ENCODE measurements at regions not wholly inside any gene's neighbourhood (a gene's known extent, or its start where the extent isn't known, plus 50 kb on each side); places are given as distances from the start of the nearest gene placed in this dataset.
A peak's percentile ranks its signal among the peaks of the same experiment; 100 is the strongest.

DNA sequence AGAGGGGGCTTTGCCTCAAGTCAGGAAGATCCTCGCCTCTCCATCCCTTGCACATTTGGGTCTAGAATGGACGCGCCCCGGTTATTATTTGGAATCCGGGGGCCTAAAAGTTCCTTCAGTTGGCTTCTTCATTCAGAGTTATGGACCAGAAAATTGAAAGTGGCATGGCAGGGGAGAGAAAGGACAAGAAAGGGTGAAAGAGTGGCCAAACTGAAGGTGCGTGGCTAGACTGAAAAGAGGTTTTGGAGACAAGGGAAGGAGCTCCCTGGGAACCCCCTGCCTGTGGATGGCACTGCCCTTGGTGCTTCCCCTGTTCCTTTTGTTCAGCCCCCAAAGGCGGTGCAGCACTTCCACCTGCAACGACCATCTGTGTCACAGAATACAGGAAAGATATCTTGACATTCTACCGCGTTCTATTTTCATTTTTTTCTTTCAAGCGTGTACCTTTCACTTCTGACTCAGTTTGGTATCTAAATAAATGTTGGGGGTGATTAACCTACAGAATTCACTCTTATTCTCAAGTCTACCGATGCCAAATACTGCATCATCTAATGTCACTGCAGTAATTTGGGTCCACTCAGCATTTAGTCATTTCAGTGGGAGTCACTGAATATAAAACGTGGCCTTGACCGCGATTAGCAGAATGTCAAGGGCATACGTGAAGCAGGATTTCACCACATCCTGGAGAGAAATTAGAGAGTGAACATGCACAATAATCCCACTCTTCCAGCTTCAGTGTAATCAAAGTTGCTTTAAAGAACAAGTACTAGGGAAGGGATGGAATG is 88.1 kb upstream of the ARHGAP32 start (continued):
- TF ChIP-seq, protein P1, sequence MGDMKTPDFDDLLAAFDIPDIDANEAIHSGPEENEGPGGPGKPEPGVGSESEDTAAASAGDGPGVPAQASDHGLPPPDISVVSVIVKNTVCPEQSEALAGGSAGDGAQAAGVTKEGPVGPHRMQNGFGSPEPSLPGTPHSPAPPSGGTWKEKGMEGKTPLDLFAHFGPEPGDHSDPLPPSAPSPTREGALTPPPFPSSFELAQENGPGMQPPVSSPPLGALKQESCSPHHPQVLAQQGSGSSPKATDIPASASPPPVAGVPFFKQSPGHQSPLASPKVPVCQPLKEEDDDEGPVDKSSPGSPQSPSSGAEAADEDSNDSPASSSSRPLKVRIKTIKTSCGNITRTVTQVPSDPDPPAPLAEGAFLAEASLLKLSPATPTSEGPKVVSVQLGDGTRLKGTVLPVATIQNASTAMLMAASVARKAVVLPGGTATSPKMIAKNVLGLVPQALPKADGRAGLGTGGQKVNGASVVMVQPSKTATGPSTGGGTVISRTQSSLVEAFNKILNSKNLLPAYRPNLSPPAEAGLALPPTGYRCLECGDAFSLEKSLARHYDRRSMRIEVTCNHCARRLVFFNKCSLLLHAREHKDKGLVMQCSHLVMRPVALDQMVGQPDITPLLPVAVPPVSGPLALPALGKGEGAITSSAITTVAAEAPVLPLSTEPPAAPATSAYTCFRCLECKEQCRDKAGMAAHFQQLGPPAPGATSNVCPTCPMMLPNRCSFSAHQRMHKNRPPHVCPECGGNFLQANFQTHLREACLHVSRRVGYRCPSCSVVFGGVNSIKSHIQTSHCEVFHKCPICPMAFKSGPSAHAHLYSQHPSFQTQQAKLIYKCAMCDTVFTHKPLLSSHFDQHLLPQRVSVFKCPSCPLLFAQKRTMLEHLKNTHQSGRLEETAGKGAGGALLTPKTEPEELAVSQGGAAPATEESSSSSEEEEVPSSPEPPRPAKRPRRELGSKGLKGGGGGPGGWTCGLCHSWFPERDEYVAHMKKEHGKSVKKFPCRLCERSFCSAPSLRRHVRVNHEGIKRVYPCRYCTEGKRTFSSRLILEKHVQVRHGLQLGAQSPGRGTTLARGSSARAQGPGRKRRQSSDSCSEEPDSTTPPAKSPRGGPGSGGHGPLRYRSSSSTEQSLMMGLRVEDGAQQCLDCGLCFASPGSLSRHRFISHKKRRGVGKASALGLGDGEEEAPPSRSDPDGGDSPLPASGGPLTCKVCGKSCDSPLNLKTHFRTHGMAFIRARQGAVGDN (CRISPR knock-in tag; IDR thresholded peaks at IDR 0.05) = peak; percentile 6; the same call in 1 of the 2 replicates
- peak; percentile 56 for TF ChIP-seq TBL1XR1 (IDR thresholded peaks at IDR 0.05; ENCODE audit: borderline replicate concordance, low read length, partially characterized antibody)
- TF ChIP-seq, protein P2, sequence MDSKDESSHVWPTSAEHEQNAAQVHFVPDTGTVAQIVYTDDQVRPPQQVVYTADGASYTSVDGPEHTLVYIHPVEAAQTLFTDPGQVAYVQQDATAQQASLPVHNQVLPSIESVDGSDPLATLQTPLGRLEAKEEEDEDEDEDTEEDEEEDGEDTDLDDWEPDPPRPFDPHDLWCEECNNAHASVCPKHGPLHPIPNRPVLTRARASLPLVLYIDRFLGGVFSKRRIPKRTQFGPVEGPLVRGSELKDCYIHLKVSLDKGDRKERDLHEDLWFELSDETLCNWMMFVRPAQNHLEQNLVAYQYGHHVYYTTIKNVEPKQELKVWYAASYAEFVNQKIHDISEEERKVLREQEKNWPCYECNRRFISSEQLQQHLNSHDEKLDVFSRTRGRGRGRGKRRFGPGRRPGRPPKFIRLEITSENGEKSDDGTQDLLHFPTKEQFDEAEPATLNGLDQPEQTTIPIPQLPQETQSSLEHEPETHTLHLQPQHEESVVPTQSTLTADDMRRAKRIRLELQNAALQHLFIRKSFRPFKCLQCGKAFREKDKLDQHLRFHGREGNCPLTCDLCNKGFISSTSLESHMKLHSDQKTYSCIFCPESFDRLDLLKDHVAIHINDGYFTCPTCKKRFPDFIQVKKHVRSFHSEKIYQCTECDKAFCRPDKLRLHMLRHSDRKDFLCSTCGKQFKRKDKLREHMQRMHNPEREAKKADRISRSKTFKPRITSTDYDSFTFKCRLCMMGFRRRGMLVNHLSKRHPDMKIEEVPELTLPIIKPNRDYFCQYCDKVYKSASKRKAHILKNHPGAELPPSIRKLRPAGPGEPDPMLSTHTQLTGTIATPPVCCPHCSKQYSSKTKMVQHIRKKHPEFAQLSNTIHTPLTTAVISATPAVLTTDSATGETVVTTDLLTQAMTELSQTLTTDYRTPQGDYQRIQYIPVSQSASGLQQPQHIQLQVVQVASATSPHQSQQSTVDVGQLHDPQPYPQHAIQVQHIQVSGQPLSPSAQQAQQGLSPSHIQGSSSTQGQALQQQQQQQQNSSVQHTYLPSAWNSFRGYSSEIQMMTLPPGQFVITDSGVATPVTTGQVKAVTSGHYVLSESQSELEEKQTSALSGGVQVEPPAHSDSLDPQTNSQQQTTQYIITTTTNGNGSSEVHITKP (CRISPR knock-in tag; IDR thresholded peaks at IDR 0.05; ENCODE audit: low read depth) = peak; percentile 69; the same call in 1 of the 2 replicates
- no peak for TF ChIP-seq MYC (CRISPR knock-in tag; IDR thresholded peaks at IDR 0.05; ENCODE audit: borderline replicate concordance)

All from HepG2 (cell line).